ENCODE measurements at regions not wholly inside any gene's neighbourhood (a gene's known extent, or its start where the extent isn't known, plus 50 kb on each side); places are given as distances from the start of the nearest gene placed in this dataset.

GRCh38 chr10:78272329-78272728 is 238.7 kb downstream of the RPS24 start:
- DNase-seq (peak in 1 of 2 donors; percentile 26), ATAC-seq (no peak)
- H3K4me1 ChIP-seq = peaks cover 7% of the 10 kb centered on the region
- H3K27ac ChIP-seq = no peak overlapping the region
- intact Hi-C loops (cut with DNase I) = no loop called here
- TF ChIP-seq, protein P1, sequence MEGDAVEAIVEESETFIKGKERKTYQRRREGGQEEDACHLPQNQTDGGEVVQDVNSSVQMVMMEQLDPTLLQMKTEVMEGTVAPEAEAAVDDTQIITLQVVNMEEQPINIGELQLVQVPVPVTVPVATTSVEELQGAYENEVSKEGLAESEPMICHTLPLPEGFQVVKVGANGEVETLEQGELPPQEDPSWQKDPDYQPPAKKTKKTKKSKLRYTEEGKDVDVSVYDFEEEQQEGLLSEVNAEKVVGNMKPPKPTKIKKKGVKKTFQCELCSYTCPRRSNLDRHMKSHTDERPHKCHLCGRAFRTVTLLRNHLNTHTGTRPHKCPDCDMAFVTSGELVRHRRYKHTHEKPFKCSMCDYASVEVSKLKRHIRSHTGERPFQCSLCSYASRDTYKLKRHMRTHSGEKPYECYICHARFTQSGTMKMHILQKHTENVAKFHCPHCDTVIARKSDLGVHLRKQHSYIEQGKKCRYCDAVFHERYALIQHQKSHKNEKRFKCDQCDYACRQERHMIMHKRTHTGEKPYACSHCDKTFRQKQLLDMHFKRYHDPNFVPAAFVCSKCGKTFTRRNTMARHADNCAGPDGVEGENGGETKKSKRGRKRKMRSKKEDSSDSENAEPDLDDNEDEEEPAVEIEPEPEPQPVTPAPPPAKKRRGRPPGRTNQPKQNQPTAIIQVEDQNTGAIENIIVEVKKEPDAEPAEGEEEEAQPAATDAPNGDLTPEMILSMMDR (IDR thresholded peaks at IDR 0.05) = no peak
- H3K27me3 ChIP-seq (ENCODE audit: insufficient read depth in 3 of 3, low read length in 2 of 3) = no peaks in the 10 kb centered on the region
- no peak overlapping the region for H3K4me3 ChIP-seq
- H3K9me3 ChIP-seq = no peaks in the 10 kb centered on the region
- H3K36me3 ChIP-seq (ENCODE audit: insufficient read depth in 1 of 2, low read depth in 1 of 2) = no peaks in the 10 kb centered on the region

DNA sequence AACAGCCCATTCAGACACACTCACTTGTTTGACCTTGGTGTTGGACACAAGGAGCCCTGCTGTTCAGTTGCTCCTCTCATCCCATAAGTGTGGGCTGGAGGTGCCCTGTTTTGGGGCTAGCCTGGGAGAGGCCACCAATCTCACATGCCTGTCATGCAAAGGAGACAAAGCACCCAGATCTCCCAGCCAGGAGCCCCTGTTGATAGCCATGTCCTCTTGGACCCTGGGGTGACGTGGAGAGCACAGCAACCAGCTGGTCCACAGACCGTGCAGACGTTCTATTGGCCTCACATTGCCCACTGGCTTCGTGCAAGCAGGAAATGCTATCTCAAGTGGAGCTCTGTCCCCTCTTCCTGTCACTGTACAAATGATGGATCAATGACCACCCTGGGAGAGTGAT is 240.8 kb downstream of the RPS24 start:
- TF ChIP-seq, protein P1 (IDR thresholded peaks at IDR 0.05) = no peak
- Histone ChIP-seq H3K36me3 (ENCODE audit: insufficient read depth in 1 of 2, low read depth in 1 of 2) (no peaks in the 10 kb centered on the region), H3K4me3 (no peak overlapping the region), H3K4me1 (peaks cover 15% of the 10 kb centered on the region), H3K27me3 (ENCODE audit: insufficient read depth in 3 of 3, low read length in 2 of 3) (no peaks in the 10 kb centered on the region), H3K27ac (no peak overlapping the region), H3K9me3 (no peaks in the 10 kb centered on the region)
- intact Hi-C loops (cut with DNase I) = no loop called here
- WGBS, 3 donors = 69 to 75% (median 70%) methylated on average over 4 of the region's 4 CpGs
- no peak for ATAC-seq
- DNase-seq = peak in 1 of 2 donors; percentile 27

DNA sequence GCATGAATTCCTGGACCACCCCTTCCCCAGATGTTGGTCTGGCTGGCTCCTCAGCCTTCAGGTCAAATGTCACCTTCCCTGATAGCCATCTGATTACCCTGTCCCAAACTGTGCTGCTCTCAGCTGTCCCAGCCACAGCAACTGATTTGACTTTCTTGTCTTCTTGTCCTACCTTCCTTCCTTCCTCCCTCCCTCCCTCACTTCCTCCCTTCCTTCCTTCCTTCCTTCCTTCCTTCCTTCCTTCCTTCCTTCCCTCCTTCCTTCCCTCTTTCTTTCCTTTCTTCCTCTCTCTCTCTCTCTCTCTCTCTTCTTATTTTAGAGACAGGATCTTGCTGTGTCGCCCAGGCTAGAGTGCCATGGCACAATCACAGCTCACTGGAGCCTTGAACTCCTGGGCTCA is 242.5 kb downstream of the RPS24 start:
- Histone ChIP-seq H3K4me3 (no peak overlapping the region), H3K4me1 (peaks cover 15% of the 10 kb centered on the region), H3K27me3 (ENCODE audit: insufficient read depth in 3 of 3, low read length in 2 of 3) (no peaks in the 10 kb centered on the region), H3K36me3 (ENCODE audit: insufficient read depth in 1 of 2, low read depth in 1 of 2) (no peaks in the 10 kb centered on the region), H3K27ac (no peak overlapping the region), H3K9me3 (no peaks in the 10 kb centered on the region)
- 97 to 100% methylated on average over 1 of the region's 1 CpG; no CpG with 5 or more reads in 1 of the 3 donors for WGBS, 3 donors
- TF ChIP-seq, protein P1 (IDR thresholded peaks at IDR 0.05) = no peak
- intact Hi-C loops (cut with DNase I) = no loop called here
- DNase-seq (no peak), ATAC-seq (no peak)

DNA sequence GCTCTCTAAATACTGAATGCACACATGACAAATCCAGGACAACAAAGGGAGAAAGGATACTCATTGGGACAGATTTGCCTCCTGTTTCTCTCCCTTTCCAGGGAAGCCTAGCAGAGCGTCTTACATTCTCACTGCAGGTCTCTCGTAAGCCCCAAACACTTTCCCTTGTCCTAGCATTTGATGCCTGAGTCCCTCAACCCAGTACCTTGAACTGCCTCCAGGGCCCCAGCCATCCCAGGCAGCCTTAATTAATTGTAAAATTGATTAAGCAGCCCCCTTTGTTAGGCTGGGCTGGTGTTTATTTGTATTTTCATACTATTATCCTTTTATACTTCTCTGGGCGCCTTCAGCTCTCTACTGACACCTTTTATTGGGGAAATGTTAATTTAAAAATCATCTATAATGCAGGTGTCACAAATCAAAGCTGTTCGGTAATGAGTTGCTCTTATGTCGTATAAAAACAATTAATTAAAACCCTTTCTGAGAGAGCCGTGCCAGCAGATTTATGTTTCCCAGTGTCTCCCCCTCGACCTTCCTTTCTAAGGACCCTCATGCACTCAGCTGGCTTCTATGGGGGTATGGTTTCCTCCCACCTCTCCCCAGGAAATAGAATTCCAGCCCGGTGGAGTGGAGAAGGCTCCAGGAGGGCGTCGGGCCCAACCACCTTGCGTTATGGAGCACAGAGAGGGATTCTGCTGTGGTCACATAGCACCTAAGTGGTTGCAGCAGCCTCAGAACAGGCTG is 243.8 kb downstream of the RPS24 start:
- no peak overlapping the region for H3K4me3 ChIP-seq
- no peaks in the 10 kb centered on the region for H3K27me3 ChIP-seq (ENCODE audit: insufficient read depth in 3 of 3, low read length in 2 of 3)
- ATAC-seq = peak in 1 of 4 donors; percentile 13
- WGBS, 3 donors = 54 to 65% (median 56%) methylated on average over 11 of the region's 11 CpGs
- no peak for DNase-seq
- H3K4me1 ChIP-seq = peaks cover 15% of the 10 kb centered on the region
- TF ChIP-seq, protein P1 (IDR thresholded peaks at IDR 0.05) = no peak
- H3K36me3 ChIP-seq (ENCODE audit: insufficient read depth in 1 of 2, low read depth in 1 of 2) = no peaks in the 10 kb centered on the region
- H3K27ac ChIP-seq = peak overlapping the region; percentile 58
- H3K9me3 ChIP-seq = no peaks in the 10 kb centered on the region
- intact Hi-C loops (cut with DNase I) = no loop called here

GRCh38 chr10:78278058-78278404 is 244.4 kb downstream of the RPS24 start:
- no peak overlapping the region for H3K4me3 ChIP-seq
- H3K9me3 ChIP-seq = no peaks in the 10 kb centered on the region
- DNase-seq (peak; percentile 85 to 95), ATAC-seq (peak; percentile 98 to 100 (median 98))
- WGBS, 3 donors = 29 to 31% (median 30%) methylated on average over 6 of the region's 6 CpGs
- peak overlapping the region; percentile 58 for H3K27ac ChIP-seq
- intact Hi-C loops (cut with DNase I) = no loop called here
- peaks cover 15% of the 10 kb centered on the region for H3K4me1 ChIP-seq
- H3K36me3 ChIP-seq (ENCODE audit: insufficient read depth in 1 of 2, low read depth in 1 of 2) = no peaks in the 10 kb centered on the region
- TF ChIP-seq, protein P1 (IDR thresholded peaks at IDR 0.05) = no peak
- no peaks in the 10 kb centered on the region for H3K27me3 ChIP-seq (ENCODE audit: insufficient read depth in 3 of 3, low read length in 2 of 3)
